Activated T-helper 1 cell treated with Interleukin-2 at 50 U/mL for 16 hours (primary cell): ENCODE measurements at regions not wholly inside any gene's neighbourhood (a gene's known extent, or its start where the extent isn't known, plus 50 kb on each side); places are given as distances from the start of the nearest gene placed in this dataset.
A peak's percentile ranks its signal among the peaks of the same experiment; 100 is the strongest.
"Not testable (repeated sequence)": the region's sequence is repeated elsewhere in the genome, so short reads cannot be mapped to it uniquely, and the experiment has no call there.

Experiments used
- DNase-seq: peaks from one replicate; pipeline ENCODE4 v3.0.0-alpha.2; 2020; ENCODE audit warnings: low read depth

GRCh38 chr15:20785151-20785936 lies 80.8 kb downstream of the POTEB2 start:
- DNase-seq = not testable (repeated sequence)

- peak; percentile 1 for DNase-seq
Measured at GRCh38 chr15:20783598-20784184, 82.4 kb downstream of the POTEB2 start.

- DNase-seq = not testable (repeated sequence)
Measured at GRCh38 chr15:20775412-20775811, 90.7 kb downstream of the POTEB2 start.

GRCh38 chr15:20767943-20768342 lies 98.2 kb downstream of the POTEB2 start:
- not testable (repeated sequence) for DNase-seq

- not testable (repeated sequence) for DNase-seq
Measured at GRCh38 chr15:20762422-20762821, 103.7 kb downstream of the POTEB2 start.

DNA sequence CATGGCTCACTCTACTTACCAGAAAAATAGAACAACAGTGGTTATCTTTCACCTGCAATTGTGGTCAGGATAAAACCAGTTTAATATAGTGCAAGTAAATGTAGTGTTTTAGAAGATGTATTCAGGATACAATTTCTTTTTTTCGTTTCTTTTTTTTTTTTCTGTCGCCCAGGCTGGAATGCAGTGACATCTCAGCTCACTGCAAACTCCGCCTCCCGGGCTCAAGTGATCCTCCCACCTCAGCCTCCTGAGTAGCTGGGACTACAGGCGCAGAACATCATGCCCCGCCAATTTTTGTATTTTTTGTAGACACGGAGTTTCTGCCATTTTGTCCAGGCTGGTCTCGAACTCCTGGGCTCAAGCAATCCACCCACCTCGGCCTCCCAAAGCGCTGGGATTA lies 109.7 kb downstream of the POTEB2 start:
- DNase-seq = not testable (repeated sequence)

DNA sequence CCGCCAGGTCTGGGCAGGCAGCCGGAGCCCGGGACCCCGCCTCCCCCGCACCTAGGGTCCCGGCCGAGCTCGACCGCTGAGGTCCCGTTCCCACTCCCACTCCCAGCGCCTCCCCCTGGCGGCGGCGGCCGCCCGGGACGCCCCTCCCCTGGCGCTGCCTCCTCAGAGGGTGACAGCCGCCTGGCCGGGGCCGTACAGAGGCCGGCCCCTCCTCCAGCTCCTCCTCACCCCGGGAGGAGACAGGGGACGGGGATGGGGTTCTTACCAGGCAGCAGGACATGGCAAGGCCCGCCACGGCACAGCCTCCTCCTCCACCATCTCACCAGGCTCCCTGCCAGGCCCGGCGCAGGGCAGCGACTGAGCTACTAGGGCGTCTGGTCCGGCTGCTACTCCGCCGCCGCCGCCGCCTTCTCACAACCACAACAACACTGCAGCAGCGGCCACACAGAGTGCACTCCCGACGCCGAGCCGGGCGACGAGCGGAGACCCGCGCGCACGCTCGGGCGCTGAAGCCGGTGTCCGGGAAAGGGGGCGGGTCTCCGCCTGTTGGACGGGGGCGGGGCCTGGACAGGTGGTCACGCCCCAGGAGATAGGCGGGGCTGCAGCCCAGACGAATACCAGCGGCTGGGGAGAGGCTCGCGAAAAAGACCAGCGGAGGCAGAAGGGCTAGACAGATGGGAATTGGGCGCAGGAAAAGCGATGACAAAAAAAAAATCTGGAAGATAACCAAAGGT lies 110.3 kb downstream of the POTEB2 start:
- DNase-seq = peak; percentile 7

GRCh38 chr15:20733493-20733892 lies 132.6 kb downstream of the POTEB2 start:
- DNase-seq = not testable (repeated sequence)
